Keratinocyte (primary cell): ENCODE measurements at regions not wholly inside any gene's neighbourhood (a gene's known extent, or its start where the extent isn't known, plus 50 kb on each side); places are given as distances from the start of the nearest gene placed in this dataset.

Experiments
- DNase-seq: peaks from one replicate; pipeline ENCODE4 v3.0.0-alpha.2; 2011; ENCODE audit warnings: low read depth, missing footprints, low spot score
- FAIRE-seq: peaks from 2 replicates; lab custom pipeline; 2011; peaks lifted over from hg19 to GRCh38; lab: Jason Lieb, UNC
- H2AFZ ChIP-seq: 2 replicates; pipeline ENCODE4 v1.6.0; 2012; ENCODE audit warnings: low read length, control low read depth, inconsistent platforms; ENCODE audit not compliant: control insufficient read depth
- H3K27ac ChIP-seq: 2 replicates; pipeline ENCODE4 v1.5.1; 2011; ENCODE audit warnings: low read length; ENCODE audit not compliant: control insufficient read depth, insufficient read depth
- H3K27me3 ChIP-seq: 3 replicates; pipeline ENCODE4 v1.6.0; 2011; ENCODE audit warnings: low read length; ENCODE audit not compliant: control insufficient read depth, insufficient read depth; ENCODE audit errors: extremely low read depth
- H3K36me3 ChIP-seq, 2 experiments: 2 replicates in 1 of 2; 3 replicates in 1 of 2; pipeline ENCODE4 v1.5.1; 2011; ENCODE audit warnings: low read length in 2 of 2, mild to moderate bottlenecking in 1 of 2; ENCODE audit not compliant: control insufficient read depth in 2 of 2, insufficient read depth in 2 of 2; ENCODE audit errors: extremely low read depth in 1 of 2
- H3K4me1 ChIP-seq: 3 replicates; pipeline ENCODE4 v1.5.1; 2011; ENCODE audit warnings: low read length; ENCODE audit not compliant: control insufficient read depth, insufficient read depth; ENCODE audit errors: extremely low read depth
- H3K4me2 ChIP-seq: 3 replicates; pipeline ENCODE4 v1.6.0; 2011; ENCODE audit warnings: low read depth, low read length; ENCODE audit not compliant: control insufficient read depth, insufficient read depth; ENCODE audit errors: extremely low read depth
- H3K4me3 ChIP-seq, 3 experiments: fragments of 200-600 bp in 1 of 3; sonication (generic) in 1 of 3; 2 replicates in 2 of 3; 3 replicates in 1 of 3; pipeline ENCODE4 v1.5.1; 2011 to 2016; ENCODE audit warnings: low read length in 3 of 3, mild to moderate bottlenecking in 3 of 3, control low read depth in 2 of 3, inconsistent platforms in 1 of 3, low read depth in 1 of 3, mixed read lengths in 1 of 3, mixed run types in 1 of 3, moderate library complexity in 1 of 3; ENCODE audit not compliant: control insufficient read depth in 2 of 3, insufficient read depth in 2 of 3; ENCODE audit errors: extremely low read depth in 1 of 3
- H3K79me2 ChIP-seq: 2 replicates; pipeline ENCODE4 v1.6.0; 2012; ENCODE audit warnings: low read length; ENCODE audit not compliant: control insufficient read depth, insufficient read depth
- H3K9ac ChIP-seq: 3 replicates; pipeline ENCODE4 v1.6.0; 2011; ENCODE audit warnings: low read length; ENCODE audit not compliant: control insufficient read depth, insufficient read depth; ENCODE audit errors: extremely low read depth
- H3K9me1 ChIP-seq: 3 replicates; pipeline ENCODE4 v1.6.0; 2011; ENCODE audit warnings: low read length; ENCODE audit not compliant: control insufficient read depth, insufficient read depth; ENCODE audit errors: extremely low read depth
- H3K9me3 ChIP-seq: 2 replicates; pipeline ENCODE4 v1.5.1; 2012; ENCODE audit warnings: low read depth, low read length; ENCODE audit not compliant: control insufficient read depth
- H4K20me1 ChIP-seq: 3 replicates; pipeline ENCODE4 v1.6.0; 2011; ENCODE audit warnings: low read length; ENCODE audit not compliant: control insufficient read depth, insufficient read depth; ENCODE audit errors: extremely low read depth
- EZH2 ChIP-seq: IDR thresholded peaks from one replicate; pipeline ENCODE4 v1.6.1; 2012; ENCODE audit warnings: inconsistent platforms, mild to moderate bottlenecking, low read length, moderate library complexity
- dilution Hi-C: fragments of 300-500 bp; cut with MboI; formaldehyde crosslinking; loops from one replicate; pipeline ENCODE4 v1.7.0; 2020; ENCODE audit warnings: low sequenced_read_pairs; ENCODE audit not compliant: extremely low pct_ligation_motif_present
- TF ChIP-seq, protein P1 (sequence below), 3 experiments: IDR thresholded peaks in 1 of 3; conservative IDR thresholded peaks in 1 of 3; optimal IDR thresholded peaks in 1 of 3; 2 replicates in 2 of 3; 3 replicates in 1 of 3; pipeline versions ENCODE3 to v1.5.1; 2011; ENCODE audit warnings: low read length in 3 of 3, mild to moderate bottlenecking in 3 of 3, moderate library complexity in 2 of 3, control low read depth in 1 of 3, inconsistent platforms in 1 of 3; ENCODE audit not compliant: insufficient read depth in 2 of 3; ENCODE audit errors: extremely low read depth in 1 of 3

- no peak overlapping the region for H3K4me2 ChIP-seq
- H3K9ac ChIP-seq: no peak overlapping the region
- no peaks in the 10 kb centered on the region for H3K9me3 ChIP-seq
- H3K79me2 ChIP-seq: no peaks in the 10 kb centered on the region
- dilution Hi-C loops: no loop called here
- no peak overlapping the region for H2AFZ ChIP-seq
- no peaks in the 10 kb centered on the region for H3K27me3 ChIP-seq
- no peak overlapping the region for H3K27ac ChIP-seq
- no peaks in the 10 kb centered on the region for H3K36me3 ChIP-seq
- FAIRE-seq (no peak), DNase-seq (no peak)
- no peaks in the 10 kb centered on the region for H4K20me1 ChIP-seq
- no peak overlapping the region for H3K4me3 ChIP-seq
- no peak for TF ChIP-seq EZH2
- TF ChIP-seq, protein P1, sequence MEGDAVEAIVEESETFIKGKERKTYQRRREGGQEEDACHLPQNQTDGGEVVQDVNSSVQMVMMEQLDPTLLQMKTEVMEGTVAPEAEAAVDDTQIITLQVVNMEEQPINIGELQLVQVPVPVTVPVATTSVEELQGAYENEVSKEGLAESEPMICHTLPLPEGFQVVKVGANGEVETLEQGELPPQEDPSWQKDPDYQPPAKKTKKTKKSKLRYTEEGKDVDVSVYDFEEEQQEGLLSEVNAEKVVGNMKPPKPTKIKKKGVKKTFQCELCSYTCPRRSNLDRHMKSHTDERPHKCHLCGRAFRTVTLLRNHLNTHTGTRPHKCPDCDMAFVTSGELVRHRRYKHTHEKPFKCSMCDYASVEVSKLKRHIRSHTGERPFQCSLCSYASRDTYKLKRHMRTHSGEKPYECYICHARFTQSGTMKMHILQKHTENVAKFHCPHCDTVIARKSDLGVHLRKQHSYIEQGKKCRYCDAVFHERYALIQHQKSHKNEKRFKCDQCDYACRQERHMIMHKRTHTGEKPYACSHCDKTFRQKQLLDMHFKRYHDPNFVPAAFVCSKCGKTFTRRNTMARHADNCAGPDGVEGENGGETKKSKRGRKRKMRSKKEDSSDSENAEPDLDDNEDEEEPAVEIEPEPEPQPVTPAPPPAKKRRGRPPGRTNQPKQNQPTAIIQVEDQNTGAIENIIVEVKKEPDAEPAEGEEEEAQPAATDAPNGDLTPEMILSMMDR (optimal IDR thresholded peaks at IDR 0.05 in 1 of 3, IDR thresholded peaks at IDR 0.05 in 1 of 3, conservative IDR thresholded peaks at IDR 0.05 in 1 of 3; ENCODE audit: extremely low read depth in 1 of 3, insufficient read depth in 2 of 3, low read length in 3 of 3): no peak
- no peaks in the 10 kb centered on the region for H3K9me1 ChIP-seq
- H3K4me1 ChIP-seq: peaks cover 7% of the 10 kb centered on the region
These were observed 539.3 kb downstream of the SOX6 start for GRCh38 chr11:15817001-15817400.

DNA sequence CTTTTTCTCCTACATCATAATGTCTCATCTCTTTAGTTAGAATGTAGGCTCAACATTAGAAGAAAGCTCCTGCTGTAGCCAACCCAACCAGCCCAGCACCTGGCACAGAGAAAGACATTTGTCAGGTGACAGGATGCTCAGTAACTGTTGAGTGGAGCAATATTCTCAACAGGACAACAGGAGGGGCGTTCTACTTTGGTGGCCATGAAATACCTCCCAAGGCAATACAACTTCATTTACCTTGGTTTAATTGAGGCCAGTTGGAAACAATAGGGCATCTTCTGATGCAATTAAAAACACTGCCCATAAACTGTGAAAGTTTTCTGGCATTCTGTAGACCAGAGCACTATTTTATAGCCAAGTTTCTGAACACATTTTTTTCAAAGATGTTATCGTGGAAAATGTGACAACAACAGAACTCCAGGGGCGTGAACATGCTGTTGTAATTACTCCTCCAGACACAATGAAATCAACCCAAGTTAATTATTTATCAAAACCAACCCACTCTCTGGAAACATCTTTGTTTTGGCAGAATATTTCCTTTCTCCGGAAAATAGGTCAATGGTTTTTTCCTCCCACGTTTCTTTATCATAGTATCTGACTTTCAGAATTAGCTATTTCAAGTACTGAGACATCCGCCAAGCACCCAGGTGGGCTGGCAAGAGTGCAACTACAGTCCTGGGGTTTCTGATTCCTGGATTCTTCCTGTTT, 538.1 kb downstream of the SOX6 start:
- dilution Hi-C loops: no loop called here
- no peaks in the 10 kb centered on the region for H3K79me2 ChIP-seq
- no peaks in the 10 kb centered on the region for H3K27me3 ChIP-seq
- no peaks in the 10 kb centered on the region for H3K36me3 ChIP-seq
- peaks cover 7% of the 10 kb centered on the region for H3K4me1 ChIP-seq
- H4K20me1 ChIP-seq: no peaks in the 10 kb centered on the region
- H3K9me3 ChIP-seq: no peaks in the 10 kb centered on the region
- H3K9me1 ChIP-seq: no peaks in the 10 kb centered on the region
- TF ChIP-seq, protein P1 (optimal IDR thresholded peaks at IDR 0.05 in 1 of 3, IDR thresholded peaks at IDR 0.05 in 1 of 3, conservative IDR thresholded peaks at IDR 0.05 in 1 of 3; ENCODE audit: extremely low read depth in 1 of 3, insufficient read depth in 2 of 3, low read length in 3 of 3): no peak
- no peak for TF ChIP-seq EZH2
- FAIRE-seq (no peak), DNase-seq (no peak)
- H3K9ac ChIP-seq: no peak overlapping the region
- H2AFZ ChIP-seq: no peak overlapping the region
- H3K4me3 ChIP-seq: no peak overlapping the region
- no peak overlapping the region for H3K27ac ChIP-seq
- no peak overlapping the region for H3K4me2 ChIP-seq
